ENCODE measurements at regions not wholly inside any gene's neighbourhood (a gene's known extent, or its start where the extent isn't known, plus 50 kb on each side); places are given as distances from the start of the nearest gene placed in this dataset.

DNA sequence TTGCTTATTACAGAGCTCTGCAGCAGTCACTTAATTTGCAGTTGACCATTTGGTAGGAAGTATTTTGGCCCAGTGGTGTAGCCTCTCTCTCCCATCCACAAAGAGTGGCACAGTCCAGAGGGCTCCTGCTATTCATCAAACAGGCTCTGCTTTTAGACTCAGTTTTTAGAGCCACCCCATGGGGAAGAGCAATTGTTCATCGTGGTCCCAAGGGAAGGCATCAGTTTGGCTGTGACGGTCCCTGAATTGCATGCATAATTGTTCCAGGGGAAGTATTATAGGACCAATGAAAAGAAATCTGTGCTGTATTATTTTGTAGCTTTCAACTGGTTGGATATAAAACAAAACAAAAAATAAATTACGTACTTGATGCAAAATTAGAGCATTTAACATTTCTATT lies 799.0 kb downstream of the DACH1 start:
- no peak for DNase-seq

DNA sequence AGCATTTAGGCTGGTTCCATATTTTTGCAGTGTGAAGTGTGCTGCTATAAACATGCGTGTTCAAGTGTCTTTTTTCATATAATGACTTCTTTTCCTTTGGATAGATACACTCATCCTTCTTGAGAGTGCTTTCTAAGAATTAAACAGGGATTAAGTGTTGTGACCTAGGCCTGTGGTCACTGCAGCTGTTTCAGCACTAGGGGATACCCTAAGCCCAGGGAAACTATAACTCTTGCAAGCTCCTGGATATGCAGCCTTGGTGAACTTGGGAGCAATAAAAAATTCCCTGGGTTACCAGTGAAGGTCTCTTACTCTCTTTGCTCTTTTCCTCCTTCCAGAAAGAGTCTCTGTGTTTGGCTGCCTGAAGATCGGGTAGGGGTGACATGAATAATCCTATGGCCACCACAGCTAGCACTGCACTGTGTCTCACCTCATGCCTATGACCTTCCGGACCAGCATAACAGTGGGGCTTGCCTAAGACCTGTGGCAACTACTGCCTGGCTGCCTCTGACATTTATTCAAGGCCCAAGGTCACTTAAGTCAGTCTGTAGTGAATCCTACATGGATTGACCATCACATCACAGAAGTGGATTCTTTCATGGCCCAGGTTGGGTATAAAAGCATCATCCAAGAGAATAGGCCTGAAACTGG lies 799.7 kb downstream of the DACH1 start:
- DNase-seq, result no peak

DNA sequence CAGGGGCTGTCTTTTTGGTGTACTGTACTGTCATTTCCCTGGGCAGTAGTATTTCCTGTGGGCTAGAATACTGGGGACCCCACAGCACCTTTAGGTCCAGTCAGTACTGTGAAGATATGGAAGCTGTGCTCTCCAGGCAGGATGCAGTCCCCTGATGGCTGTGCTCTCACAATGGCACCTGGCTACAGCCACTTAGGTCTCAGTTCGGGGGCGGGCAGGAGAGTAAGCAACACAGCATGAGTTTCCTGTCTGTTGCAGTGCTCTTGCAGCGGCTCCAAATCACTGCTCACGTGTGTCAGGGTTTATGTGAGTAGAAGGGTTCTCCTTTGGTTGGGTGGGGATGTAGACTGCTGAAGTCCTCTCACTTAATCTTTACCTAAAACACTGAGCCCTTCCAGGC lies 810.4 kb downstream of the DACH1 start:
- DNase-seq, result no peak

DNA sequence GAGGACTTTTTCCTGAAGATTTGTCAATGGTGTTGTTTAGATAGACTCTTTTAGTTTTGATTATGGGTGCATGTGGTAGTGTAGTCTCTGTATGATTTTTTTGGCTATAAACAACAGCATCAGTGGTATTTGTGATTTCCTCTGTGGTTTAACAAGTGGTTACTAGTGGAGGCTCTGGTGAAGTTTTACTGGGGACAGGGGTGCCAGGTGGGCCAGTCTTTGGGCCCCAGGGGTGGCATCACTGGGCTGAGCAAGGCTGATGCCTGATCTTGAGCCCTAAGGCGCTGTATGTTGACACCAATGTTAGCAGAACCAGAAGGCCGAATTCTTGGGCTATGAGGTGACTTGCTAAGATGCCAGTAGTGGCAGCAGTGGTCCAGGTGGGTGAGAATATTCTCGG lies 811.4 kb downstream of the DACH1 start:
- no peak for DNase-seq

DNA sequence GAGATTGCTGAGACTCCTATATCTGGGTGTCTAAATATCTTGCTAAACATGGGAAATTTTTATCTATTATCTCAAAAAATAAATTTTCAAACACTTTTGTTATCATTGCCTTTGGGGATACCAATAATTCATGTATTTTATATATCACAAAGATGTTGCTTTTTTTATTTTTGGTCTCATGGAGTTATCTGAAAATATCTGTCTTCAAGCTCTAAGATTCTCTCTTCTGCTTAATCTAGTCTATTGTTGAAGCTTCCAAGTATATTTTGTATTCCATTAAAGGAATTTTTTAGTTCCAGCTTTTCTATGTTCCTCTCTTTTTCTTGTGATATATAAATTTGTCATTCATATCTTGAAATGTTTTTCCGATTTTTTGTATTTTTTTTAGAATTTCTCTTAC lies 812.0 kb downstream of the DACH1 start:
- DNase-seq, result no peak

DNA sequence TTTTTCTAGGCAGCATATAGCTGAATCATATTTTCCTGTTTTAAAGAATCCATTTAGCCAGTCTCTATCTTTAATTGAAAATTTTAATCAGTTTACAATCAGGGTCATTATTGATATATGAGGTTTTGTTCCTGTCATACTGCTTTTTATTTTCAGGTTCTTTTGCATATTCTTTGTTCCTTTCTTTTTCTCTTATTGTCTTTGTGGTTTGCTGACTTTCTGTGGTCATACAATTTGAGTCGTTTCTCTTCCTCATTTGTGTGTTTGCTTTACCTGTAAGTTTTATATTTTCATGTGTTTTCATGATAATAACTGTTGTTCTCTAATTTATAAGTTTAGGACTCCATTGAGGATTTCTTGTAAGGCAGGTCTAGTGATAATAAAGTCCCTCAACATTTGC lies 812.6 kb downstream of the DACH1 start:
- DNase-seq, result no peak

DNA sequence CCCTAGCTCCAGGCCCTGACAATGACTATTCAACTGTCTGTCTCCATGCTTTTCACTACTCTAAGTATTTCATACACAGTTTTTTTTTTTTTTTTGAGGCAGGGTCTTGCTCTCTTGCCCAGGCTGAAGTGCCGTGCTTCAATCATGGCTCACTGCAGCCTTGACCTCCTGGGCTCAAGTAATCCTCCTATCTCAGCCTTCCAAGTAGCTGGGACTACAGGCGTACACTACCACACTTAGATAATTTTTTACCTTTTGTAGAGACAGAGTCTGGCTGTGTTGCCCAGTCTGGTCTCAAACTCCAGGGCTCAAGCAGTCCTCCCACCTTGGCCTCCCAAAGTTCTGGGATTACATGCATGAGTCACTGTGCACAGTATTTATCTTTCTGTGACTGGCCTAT lies 815.4 kb downstream of the DACH1 start:
- no peak for DNase-seq

DNA sequence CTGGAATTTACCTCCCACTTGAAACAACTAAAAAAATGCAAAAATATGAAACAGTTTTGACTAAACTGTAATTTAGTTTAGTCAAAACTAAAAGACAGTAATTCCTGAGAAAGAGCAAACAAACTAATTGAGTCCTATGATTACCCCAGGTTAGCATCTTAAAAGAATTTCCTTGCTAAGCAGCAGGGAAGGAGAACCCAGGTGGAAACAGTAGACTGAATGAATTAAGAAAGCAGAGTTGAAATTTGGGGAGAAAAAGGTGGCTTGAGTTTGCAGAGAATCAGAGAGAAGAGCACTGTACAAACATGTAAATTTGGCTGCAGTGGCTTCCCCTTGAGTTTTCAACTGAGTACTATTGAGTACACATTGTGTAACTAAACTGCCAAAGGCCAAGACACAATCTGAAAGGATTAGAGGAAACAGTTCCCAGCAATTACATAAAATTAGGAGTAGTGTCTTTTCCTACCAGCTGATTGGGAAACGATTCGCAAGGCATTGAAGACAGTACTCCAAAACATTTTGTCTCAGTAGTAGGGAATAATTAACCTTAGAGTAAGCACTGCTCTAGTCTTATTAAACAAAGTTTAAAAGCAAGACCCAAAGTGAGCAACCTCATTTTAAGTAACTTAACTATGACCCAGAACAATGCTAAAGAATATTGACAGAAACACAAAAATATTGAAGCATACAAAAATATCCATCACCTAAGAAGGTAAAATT lies 820.5 kb downstream of the DACH1 start:
- DNase-seq, result no peak

DNA sequence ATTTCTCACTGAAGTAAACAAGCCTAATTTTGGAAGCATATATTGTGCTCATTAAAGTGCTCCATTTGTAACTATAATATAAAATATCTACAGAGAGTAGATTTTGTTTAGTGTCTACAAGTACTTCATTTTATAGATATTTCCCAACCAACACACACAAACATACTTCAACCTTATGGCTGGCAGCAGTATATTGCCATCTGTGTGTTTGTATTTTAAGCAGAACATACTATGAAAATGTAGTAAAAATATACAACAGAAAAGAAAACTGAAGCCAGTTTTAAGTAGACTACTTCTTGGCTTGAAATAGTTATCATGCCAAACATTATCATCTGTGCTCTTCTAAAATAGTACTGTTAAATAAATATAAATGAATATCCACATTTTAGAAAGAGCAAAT lies 821.9 kb downstream of the DACH1 start:
- no peak for DNase-seq

DNA sequence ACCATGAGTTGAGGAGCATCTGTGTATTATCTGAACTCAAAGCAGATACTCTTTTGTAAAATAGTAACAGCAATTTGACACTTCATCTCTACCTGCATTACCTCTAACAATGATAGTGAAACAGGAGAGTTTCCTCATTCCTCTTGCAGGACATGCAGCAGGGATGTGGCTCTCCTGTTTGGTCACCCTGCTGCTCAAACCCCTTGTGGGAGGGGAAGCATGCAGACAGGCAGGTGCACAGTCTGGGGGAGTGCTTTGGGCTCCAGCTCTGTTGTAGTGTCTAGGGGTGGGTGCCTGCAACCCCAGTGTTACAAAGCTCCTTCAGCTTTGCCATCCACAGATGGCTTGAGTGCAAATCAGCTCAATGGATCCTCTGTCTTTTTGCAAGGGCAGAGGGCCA lies 827.6 kb downstream of the DACH1 start:
- no peak for DNase-seq

DNA sequence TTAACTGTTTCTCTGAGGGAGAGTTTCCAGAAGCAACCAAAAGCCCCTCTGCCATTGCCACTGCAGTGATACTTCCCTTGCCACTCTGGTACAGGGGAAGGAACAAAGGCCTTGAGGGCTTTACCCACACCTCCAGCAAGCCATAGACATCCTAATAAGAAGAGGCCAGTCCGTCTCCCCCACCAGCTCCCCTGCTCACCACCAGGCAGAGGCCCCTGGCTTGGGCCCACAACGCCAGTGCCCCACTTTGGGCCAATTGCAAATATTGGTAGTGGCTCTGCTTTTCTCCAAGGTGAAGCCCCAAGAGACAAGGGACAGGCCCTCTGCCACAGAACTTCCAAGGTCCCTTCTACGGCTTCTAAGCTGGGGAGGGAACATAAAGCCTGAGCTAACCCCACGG lies 833.0 kb downstream of the DACH1 start:
- no peak for DNase-seq

DNA sequence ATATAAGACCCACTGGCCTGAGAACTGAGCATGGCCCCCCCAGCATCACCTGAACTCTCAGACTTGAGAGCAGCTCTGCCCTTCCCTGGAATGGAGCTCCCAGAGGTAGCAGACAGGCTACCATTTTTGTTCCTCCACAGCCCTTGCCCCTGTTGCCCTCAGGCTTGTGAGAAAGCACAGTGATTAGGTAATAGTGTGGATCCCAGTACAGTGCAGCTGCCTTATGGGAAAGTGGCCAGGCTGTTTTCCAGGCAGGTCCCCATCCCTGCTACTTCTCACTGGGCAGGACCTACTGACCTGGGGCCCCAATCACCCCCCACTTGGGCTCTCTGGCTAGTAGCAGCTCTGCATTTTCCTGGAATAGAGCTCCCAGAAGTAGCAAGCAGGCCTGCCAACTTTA lies 834.0 kb downstream of the DACH1 start:
- DNase-seq, result no peak

DNA sequence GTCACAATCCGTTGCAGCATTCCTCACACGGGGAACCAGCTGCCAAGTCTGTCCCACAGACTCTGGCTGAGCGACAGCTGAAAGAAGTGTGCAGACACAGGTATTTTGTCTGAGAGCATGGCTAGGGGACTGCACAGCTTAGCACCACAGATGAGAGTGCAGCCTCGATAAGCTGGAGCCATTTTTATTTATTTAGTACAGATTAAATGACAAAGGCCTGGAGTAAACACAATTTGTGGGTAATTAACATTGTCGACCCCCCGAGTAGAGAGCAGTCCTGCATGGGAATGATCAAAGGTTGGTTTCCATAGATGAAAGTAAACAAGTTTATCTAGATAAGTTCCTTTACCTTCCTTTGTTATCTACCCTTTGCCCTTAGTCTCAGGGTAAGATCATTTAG lies 836.2 kb downstream of the DACH1 start:
- no peak for DNase-seq

DNA sequence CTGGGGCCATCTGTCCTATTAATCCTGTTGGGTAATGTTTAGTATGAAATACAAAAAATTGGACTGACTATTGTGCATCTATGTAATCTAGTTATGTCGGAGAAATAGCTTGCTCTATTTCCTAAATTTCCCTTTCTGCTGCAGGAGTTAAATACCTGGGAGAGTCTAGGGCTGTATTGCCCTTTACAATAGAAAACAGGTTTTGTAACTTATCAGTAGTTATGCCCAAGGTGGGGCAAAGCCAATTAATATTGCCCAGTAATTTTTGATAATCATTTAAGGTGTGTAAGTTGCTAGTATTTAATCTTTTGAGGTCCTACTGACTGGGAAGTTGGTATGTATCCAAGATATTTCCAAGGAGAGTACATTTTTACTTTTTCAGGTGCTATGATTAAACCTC lies 838.1 kb downstream of the DACH1 start:
- no peak for DNase-seq

DNA sequence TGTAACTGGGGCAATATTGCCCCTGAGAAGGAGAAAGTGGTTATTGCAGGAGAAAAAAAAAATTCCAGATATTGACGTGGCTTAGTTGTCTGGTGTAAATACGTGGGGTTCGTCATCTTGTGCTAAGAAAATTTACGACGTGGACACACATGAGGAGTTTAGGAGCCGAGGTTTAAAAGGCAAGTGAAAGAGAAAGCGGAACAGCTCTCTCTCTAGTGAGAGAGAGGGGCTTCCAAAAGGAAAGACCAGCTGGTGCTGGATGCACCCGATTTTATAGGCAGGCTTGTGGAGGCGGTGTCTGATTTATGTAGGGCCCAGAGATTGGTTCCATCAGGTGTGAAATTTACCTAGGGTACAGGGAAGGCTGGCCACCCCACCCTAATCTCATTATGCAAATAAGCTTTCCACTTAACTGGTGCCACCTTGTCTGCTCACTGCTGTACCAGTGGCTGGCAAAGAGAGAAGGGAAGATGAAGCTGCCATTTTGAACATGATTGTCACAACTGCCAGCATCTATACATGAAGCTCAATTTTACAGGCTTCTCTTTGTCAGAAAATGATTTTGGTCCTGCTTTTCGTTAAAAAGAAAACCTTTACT lies 845.1 kb downstream of the DACH1 start:
- peak; percentile 20 for DNase-seq

DNA sequence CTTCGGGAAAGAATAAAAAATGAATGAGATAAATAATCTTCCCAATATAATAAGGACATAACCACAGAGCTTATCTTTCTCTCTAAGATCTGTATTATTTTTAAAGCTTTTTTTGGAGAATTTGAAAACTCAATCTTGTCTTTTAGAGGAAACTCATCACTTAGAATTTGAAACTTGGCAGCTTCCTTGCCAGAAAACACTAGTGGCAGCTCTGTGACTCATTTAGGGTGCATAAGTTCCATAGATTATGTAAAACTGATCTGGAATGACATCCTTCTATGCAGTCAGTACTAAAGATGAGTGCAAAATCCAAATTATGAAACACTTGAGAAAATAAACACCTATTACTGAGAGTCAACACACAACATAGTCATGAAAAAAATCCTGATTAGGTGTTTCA lies 848.0 kb downstream of the DACH1 start:
- DNase-seq, result no peak

DNA sequence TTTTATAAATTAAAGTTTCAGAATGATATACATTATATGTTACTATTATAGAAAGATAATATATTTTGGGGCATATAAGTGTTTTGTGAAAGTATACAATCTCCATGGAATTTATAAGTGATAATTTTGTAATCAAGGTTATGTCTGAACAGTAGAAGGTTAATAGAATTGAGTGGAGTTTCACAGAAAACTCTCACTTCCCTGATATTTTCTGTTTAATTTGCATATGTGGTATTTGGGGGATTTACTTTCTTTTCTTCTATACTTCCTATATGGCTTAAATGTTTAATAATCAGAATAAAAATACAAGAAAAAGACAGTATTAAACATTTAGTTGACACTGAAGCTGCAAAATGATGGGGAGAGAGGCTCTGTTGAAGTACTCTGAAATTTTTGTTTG lies 848.5 kb downstream of the DACH1 start:
- DNase-seq, result no peak

DNA sequence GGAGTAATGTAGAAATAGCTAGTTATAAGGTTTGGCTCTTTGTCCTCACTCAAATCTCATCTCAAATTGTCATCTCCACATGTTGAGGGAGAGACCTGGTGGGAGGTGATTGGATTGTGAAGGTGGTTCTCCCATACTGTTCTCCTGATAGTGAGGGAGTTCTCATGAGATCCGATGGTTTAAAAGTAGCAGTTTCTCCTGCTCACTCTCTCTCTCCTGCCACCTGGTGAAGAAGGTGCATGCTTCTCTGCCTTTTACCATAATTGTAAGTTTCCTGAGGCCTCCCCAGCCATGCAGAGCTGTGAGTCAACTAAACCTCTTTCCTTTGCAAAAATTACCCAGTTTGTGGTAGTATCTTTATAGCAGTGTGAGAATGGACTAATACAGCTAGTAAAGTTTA lies 849.4 kb downstream of the DACH1 start:
- DNase-seq, result no peak

DNA sequence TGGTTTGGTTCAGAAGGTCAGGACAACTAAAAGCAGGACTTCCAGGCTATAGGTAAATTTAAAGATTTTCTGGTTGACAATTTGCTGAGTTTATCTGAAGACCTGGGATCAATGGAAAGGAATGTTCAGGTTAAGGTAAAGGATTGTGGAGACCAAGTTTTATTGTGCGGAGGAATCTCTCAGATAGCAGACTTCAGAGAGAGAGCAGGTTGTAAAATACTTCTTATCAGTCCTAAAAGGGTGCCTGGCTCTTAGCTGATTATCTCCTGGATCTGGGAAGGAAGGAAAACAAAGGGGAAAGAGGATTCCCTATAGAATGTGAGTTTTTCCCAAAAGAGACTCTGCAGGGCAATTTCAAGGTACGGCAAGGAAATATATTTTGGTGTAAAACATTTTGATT lies 851.5 kb downstream of the DACH1 start:
- DNase-seq, result no peak

DNA sequence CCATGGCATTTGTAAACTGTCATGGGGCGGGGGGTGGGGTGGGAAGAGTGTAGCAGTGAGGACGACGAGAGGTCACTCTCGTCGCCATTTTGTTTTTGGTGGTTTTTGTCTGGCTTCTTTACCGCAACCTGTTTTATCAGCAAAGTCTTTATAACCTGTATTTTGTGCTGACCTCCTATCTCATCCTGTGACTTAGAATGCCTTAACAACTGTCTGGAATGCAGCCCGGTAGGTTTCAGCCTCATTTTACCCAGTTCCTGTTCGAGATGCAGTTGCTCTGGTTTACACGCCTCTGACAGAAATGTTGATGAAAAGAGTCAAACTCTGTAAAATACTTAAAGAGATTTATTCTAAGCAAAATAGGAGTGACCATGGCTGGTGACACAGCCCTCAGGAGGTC lies 852.0 kb downstream of the DACH1 start:
- no peak for DNase-seq

DNA sequence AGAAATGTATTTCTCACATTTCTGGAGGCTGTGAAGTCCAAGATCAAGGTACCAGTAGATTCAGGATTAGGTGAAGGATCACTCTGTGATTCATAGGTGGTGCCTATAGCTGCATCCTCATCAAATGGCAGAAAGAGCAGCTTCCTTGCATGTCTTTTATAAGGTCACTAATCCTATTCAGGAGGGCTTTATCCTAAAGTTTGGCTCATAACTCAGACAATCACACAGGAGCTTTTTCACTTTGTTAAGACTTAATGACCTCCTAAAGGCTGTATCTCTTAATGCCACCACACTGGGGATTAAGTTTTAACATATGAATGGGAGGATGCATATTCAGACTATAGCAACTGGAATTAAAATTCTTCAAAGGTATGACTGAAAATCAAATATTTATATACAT lies 861.1 kb downstream of the DACH1 start:
- DNase-seq, result no peak

DNA sequence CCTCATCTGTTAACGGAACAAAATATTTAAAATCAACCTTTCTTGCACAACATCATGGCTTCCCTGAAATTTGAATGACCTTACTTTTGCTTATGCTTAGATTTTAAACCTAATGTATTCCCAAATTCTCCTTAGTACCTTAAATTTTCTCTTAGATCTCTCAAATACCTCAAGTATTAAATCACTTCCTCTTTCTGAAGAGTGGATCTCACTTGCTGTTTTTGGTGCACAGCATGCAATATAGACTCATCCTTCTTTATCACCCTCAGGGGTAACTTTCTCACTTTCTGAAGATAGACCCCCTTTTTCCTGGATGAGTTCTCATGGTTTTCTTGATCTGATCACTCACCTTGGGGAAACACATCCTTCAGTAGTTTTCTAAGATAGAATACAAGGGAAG lies 871.7 kb downstream of the DACH1 start:
- no peak for DNase-seq

DNA sequence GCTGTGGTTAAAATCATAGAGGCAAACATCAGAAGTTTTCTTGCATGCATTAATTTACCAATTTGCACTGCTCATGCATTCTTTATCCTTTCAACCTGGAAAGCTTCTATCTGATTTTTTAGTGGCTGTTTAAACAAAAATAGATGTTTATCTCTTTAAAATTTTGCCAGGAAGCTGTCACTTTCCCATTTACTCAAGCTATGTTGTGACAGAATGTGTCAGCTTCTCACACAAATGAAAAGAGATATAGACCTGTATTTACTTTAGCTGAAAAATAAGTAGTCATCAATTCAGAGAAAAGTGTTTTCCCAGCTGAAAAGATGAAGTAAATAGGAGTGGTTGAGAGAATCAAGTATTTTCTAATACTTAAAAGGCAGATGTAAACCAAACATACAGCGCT lies 872.8 kb downstream of the DACH1 start:
- DNase-seq, result no peak

DNA sequence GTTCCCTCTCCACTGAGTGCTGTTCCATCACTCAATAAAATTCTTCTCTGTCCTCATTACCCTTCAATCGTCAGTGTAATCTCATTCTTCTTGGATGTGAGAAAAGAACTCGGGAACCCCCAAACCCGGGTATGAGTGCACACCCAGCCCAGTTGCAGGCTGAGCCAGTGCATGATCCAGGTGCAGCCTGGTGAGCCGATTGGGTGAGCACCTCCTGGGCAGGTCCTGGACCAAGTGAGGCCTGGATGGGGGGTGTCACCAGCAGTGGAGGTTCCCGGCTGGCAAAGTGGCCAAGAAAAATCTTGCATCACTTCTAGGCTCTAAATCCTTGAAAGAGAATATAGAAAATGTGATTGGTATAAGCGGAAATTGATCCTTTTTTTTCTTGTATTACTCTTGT lies 878.8 kb upstream of the KLHL1 start:
- no peak for DNase-seq

DNA sequence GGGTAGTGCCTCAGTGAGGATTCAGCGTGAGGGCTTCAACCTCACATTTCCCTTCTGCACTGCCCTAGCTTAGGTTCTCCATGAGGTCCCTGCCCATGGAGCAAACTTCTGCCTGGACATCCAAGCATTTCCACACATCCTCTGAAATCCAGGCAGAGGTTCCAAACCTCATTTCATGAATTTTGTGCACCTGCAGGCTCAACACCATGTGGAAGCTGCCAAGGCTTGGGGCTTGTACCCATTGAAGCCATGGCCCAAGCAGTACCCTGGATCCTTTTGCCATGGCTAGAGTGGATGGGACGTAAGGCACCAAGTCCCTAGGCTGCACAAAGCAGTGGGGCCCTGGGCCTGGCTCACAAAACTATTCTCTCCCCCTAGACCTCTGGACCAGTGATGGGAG lies 877.1 kb upstream of the KLHL1 start:
- no peak for DNase-seq
